ENCODE measurements at regions not wholly inside any gene's neighbourhood (a gene's known extent, or its start where the extent isn't known, plus 50 kb on each side); places are given as distances from the start of the nearest gene placed in this dataset.

- TF ChIP-seq CTCF (IDR thresholded peaks at IDR 0.05) (no peak), POLR2A (IDR thresholded peaks at IDR 0.05) (no peak)
These were observed 719.0 kb downstream of the KCNJ18 start for GRCh38 chr17:22411185-22411784.
